ENCODE measurements at regions not wholly inside any gene's neighbourhood (a gene's known extent, or its start where the extent isn't known, plus 50 kb on each side); places are given as distances from the start of the nearest gene placed in this dataset.

DNA sequence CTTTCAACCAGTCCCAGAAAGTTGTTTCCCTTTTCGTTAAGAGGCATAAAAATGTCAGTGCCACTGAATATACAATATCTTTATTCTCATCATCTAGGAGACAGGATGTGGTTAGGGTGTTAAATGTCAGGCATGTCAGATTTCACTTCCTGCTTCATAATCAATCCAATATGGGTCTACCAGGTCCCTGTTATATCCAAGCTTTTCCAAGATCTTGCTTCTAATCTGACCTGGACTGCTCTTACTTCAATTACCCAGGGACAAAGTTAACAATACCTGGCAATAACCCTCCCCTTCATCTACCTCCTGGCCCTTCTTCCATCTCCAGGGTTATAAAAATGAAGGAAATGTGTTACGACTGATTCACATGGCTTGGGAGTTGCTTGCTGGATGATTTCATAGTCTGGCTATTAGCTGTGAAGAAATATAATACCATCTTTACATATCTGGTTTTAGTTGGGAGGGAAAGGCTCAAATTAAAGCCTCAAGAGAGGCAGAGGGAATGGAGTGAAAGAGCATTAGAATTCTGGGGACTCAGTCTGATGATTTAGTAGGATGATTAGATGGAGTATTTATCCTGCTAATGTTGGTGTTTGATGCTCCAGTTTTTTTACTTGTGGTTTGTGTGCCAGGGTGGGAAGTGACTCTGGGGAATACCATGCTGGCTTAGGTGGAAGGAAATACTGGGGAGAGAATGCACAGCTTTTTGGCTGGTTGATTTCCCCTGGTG, 534.3 kb downstream of the ETS1 start:
- TF ChIP-seq, protein P1, sequence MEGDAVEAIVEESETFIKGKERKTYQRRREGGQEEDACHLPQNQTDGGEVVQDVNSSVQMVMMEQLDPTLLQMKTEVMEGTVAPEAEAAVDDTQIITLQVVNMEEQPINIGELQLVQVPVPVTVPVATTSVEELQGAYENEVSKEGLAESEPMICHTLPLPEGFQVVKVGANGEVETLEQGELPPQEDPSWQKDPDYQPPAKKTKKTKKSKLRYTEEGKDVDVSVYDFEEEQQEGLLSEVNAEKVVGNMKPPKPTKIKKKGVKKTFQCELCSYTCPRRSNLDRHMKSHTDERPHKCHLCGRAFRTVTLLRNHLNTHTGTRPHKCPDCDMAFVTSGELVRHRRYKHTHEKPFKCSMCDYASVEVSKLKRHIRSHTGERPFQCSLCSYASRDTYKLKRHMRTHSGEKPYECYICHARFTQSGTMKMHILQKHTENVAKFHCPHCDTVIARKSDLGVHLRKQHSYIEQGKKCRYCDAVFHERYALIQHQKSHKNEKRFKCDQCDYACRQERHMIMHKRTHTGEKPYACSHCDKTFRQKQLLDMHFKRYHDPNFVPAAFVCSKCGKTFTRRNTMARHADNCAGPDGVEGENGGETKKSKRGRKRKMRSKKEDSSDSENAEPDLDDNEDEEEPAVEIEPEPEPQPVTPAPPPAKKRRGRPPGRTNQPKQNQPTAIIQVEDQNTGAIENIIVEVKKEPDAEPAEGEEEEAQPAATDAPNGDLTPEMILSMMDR (IDR thresholded peaks at IDR 0.05) = no peak
- TF ChIP-seq POLR2AphosphoS5 (IDR thresholded peaks at IDR 0.05) (no peak), EP300 (IDR thresholded peaks at IDR 0.05) (no peak), POLR2A (IDR thresholded peaks at IDR 0.05; ENCODE audit: low read depth) (no peak)
